A549 (cell line): ENCODE measurements at regions not wholly inside any gene's neighbourhood (a gene's known extent, or its start where the extent isn't known, plus 50 kb on each side); places are given as distances from the start of the nearest gene placed in this dataset.
A peak's percentile ranks its signal among the peaks of the same experiment; 100 is the strongest.

Experiments used
- ATAC-seq, 2 experiments: fragments of 200-7000 bp in 1 of 2; fragments of >200 bp in 1 of 2; cut with Nextera tagmentation in 1 of 2; cut with Tn5 transposase in 1 of 2; 3 replicates each; pipeline versions ENCODE4 v1.8.0 to v1.9.1; 2018 to 2020; ENCODE audit warnings: mild to moderate bottlenecking in 1 of 2, moderate library complexity in 1 of 2
- CTCF ChIA-PET: fragments of 300-600 bp; sonication (Branson Sonifier 250); formaldehyde crosslinking; extraction: SDS; loops from one replicate; lab custom pipeline; 2021; ENCODE audit warnings: antibody characterized with exemption, inconsistent platforms; lab: Yijun Ruan, JAX
- POLR2A ChIA-PET: fragments of 350-600 bp; formaldehyde crosslinking; extraction: SDS; loops from one replicate; lab custom pipeline; 2021; ENCODE audit warnings: antibody characterized with exemption, inconsistent platforms; lab: Yijun Ruan, JAX
- DNase-seq, 2 experiments: peaks; one replicate each; pipeline versions ENCODE4 v3.0.0 to v3.0.0-alpha.2; 2011 to 2016; ENCODE audit warnings: low read depth in 1 of 2, low spot score in 1 of 2
- FAIRE-seq: peaks from 2 replicates; lab custom pipeline; 2011; peaks lifted over from hg19 to GRCh38; lab: Jason Lieb, UNC
- H3K27ac ChIP-seq, 2 experiments: fragments of >200 bp; sonication (Bioruptor Twin); formaldehyde crosslinking; 3 replicates each; pipeline ENCODE4 v1.5.1; 2016 to 2017
- H3K4me1 ChIP-seq: fragments of >200 bp; sonication (Bioruptor Twin); formaldehyde crosslinking; 3 replicates; pipeline ENCODE4 v1.6.1; 2016
- H3K4me2 ChIP-seq: fragments of >200 bp; sonication (Bioruptor Twin); formaldehyde crosslinking; 3 replicates; pipeline ENCODE4 v1.6.1; 2016
- H3K4me3 ChIP-seq: fragments of >200 bp; sonication (Bioruptor Twin); formaldehyde crosslinking; 3 replicates; pipeline ENCODE4 v1.5.1; 2016
- H3K9me3 ChIP-seq: fragments of >200 bp; sonication (Bioruptor Twin); formaldehyde crosslinking; 3 replicates; pipeline ENCODE4 v1.6.1; 2016
- BHLHE40 ChIP-seq: IDR thresholded peaks from 2 replicates; pipeline ENCODE4 v1.6.1; 2012; ENCODE audit warnings: low read depth, low read length, inconsistent platforms
- CEBPB ChIP-seq, 2 experiments: fragments of >200 bp in 1 of 2; sonication (Bioruptor Twin) in 1 of 2; formaldehyde crosslinking in 1 of 2; IDR thresholded peaks; 2 replicates each; pipeline ENCODE4 v1.6.1; 2012 to 2016
- CHD2 ChIP-seq: fragments of 150-350 bp; IDR thresholded peaks from 2 replicates; pipeline ENCODE4 v1.6.1; 2014; ENCODE audit warnings: low read length; ENCODE audit not compliant: partially characterized antibody
- CHD4 ChIP-seq: fragments of 200-600 bp; sonication (generic); IDR thresholded peaks from 2 replicates; pipeline ENCODE4 v1.6.1; 2016; ENCODE audit warnings: antibody characterized with exemption, mild to moderate bottlenecking, borderline replicate concordance
- EHF ChIP-seq: fragments of 250-450 bp; sonication (Bioruptor Pico); IDR thresholded peaks from 2 replicates; pipeline ENCODE4 v1.5.0; 2020; ENCODE audit warnings: mild to moderate bottlenecking
- EHMT2 ChIP-seq: fragments of 200-600 bp; sonication (generic); IDR thresholded peaks from 2 replicates; pipeline ENCODE4 v1.6.1; 2016; ENCODE audit warnings: antibody characterized with exemption, low read depth, mild to moderate bottlenecking, moderate library complexity
- FOSL2 ChIP-seq, 2 experiments: fragments of 450-650 bp in 1 of 2; fragments of >200 bp in 1 of 2; sonication (Bioruptor Twin) in 1 of 2; formaldehyde crosslinking; IDR thresholded peaks; 2 replicates each; pipeline versions ENCODE4 v1.5.0 to v1.6.1; 2016 to 2020; ENCODE audit warnings: mild to moderate bottlenecking in 1 of 2, moderate library complexity in 1 of 2
- FOXS1 ChIP-seq: fragments of 250-450 bp; sonication (Bioruptor Pico); IDR thresholded peaks from 2 replicates; pipeline ENCODE4 v1.5.0; 2020; ENCODE audit warnings: mild to moderate bottlenecking, moderate library complexity
- GATA3 ChIP-seq: IDR thresholded peaks from 2 replicates; pipeline ENCODE4 v1.6.1; 2012; ENCODE audit warnings: borderline replicate concordance
- JUN ChIP-seq, 2 experiments: fragments of >200 bp; sonication (Bioruptor Twin); formaldehyde crosslinking; IDR thresholded peaks; 2 replicates in 1 of 2; 3 replicates in 1 of 2; pipeline ENCODE4 v1.6.1; 2016 to 2017
- JUNB ChIP-seq: fragments of >200 bp; sonication (Bioruptor Twin); formaldehyde crosslinking; IDR thresholded peaks from 2 replicates; pipeline ENCODE4 v1.6.1; 2016
- MAX ChIP-seq: IDR thresholded peaks from 2 replicates; pipeline ENCODE4 v1.6.1; 2012
- MAZ ChIP-seq: fragments of 150-350 bp; IDR thresholded peaks from 2 replicates; pipeline ENCODE4 v1.6.1; 2014; ENCODE audit warnings: antibody characterized with exemption, low read depth, low read length, borderline replicate concordance
- MYC ChIP-seq: IDR thresholded peaks from 2 replicates; pipeline ENCODE4 v1.6.1; 2012; ENCODE audit warnings: mild to moderate bottlenecking, inconsistent platforms, low read length, improper control_type of control experiment, borderline replicate concordance
- NR3C1 ChIP-seq: fragments of >200 bp; sonication (Bioruptor Twin); formaldehyde crosslinking; IDR thresholded peaks from 3 replicates; pipeline ENCODE4 v1.6.1; 2017
- POLR2A ChIP-seq: IDR thresholded peaks from 2 replicates; pipeline ENCODE4 v1.6.1; 2012; ENCODE audit warnings: mild to moderate bottlenecking, low read length
- RARB ChIP-seq: fragments of 250-450 bp; sonication (Bioruptor Pico); IDR thresholded peaks from 2 replicates; pipeline ENCODE4 v1.8.0; 2021; ENCODE audit warnings: mild to moderate bottlenecking, moderate library complexity
- SREBF2 ChIP-seq: fragments of 450-650 bp; IDR thresholded peaks from 2 replicates; pipeline ENCODE4 v1.6.1; 2014; ENCODE audit warnings: mild to moderate bottlenecking, moderate library complexity
- TP53 ChIP-seq: fragments of 250-450 bp; sonication (Bioruptor Pico); IDR thresholded peaks from 2 replicates; pipeline ENCODE4 v1.5.0; 2021; ENCODE audit warnings: mild to moderate bottlenecking, moderate library complexity
- USF2 ChIP-seq: fragments of 450-650 bp; IDR thresholded peaks from 2 replicates; pipeline ENCODE4 v1.6.1; 2014; ENCODE audit warnings: antibody characterized with exemption
- ZC3H11A ChIP-seq: fragments of 450-650 bp; IDR thresholded peaks from 2 replicates; pipeline ENCODE4 v1.6.1; 2014; ENCODE audit warnings: antibody characterized with exemption, mild to moderate bottlenecking
- ZFP36 ChIP-seq: fragments of 450-650 bp; IDR thresholded peaks from 2 replicates; pipeline ENCODE4 v1.6.1; 2014; ENCODE audit warnings: borderline replicate concordance; ENCODE audit not compliant: partially characterized antibody
- WGBS: methylation state at CpG from one replicate; pipeline ENCODE4 v1.1.6; 2017; ENCODE audit errors: missing lambda C conversion rate; 5-methylcytosine and 5-hydroxymethylcytosine counted together
- TF ChIP-seq, protein P1 (sequence below): IDR thresholded peaks from 2 replicates; pipeline ENCODE4 v1.6.1; 2012; ENCODE audit warnings: low read depth, borderline replicate concordance
- TF ChIP-seq, protein P2 (sequence below): fragments of 150-350 bp; IDR thresholded peaks from 2 replicates; pipeline ENCODE4 v1.6.1; 2014; ENCODE audit warnings: low read depth, mild to moderate bottlenecking, low read length

- ATAC-seq (no peak), DNase-seq (no peak), FAIRE-seq (no peak)
- Histone ChIP-seq H3K4me3 (no peak overlapping the region), H3K9me3 (peaks cover 6% of the 10 kb centered on the region; the same call in 1 of the 3 replicates), H3K4me2 (no peak overlapping the region), H3K27ac (no peak overlapping the region; a peak in 1 of 6 replicates), H3K4me1 (peaks cover 12% of the 10 kb centered on the region)
- no peak for TF ChIP-seq POLR2A
- no peak for TF ChIP-seq ZFP36
- no peak for TF ChIP-seq USF2
- TF ChIP-seq FOSL2 (IDR thresholded peaks at IDR 0.05), result no peak
- no peak for TF ChIP-seq FOSL2 (CRISPR knock-in tag; IDR thresholded peaks at IDR 0.05)
- no peak for TF ChIP-seq CEBPB (IDR thresholded peaks at IDR 0.05)
- TF ChIP-seq EHMT2, result no peak
- POLR2A ChIA-PET, result no interaction called here
- CTCF ChIA-PET, result interaction anchor here (0.5 to 0.6 kb wide), 2 partner anchors 12 to 1017 kb away, joined by 3 to 4 read pairs; no protein-coding TSS in a partner anchor
- WGBS, result 93% methylated on average over 16 of the region's 16 CpGs
Observed at GRCh38 chr6:2509711-2510110, 241.0 kb downstream of the MYLK4 start.

DNA sequence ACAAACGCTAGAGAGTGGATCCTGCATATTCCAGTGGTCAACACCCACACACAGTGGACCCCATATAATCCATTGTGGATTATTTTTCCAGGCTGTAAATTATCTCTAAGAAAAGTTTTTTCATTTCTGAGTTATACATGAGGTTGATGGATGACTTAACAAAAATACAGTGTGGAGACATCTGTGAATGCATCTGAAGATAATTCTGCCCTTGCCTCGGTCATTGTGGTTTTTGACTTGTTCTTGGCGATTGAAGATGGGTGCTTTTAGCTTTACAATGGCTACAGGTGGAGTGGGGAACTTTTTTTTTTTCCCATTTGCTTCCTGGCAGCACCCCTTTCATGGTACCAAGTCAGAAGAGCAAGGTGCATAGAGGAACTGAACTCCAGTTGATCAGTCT lies 242.7 kb downstream of the MYLK4 start:
- DNase-seq, result no peak
- Histone ChIP-seq H3K27ac (peak overlapping the region in 1 of 2 experiments; percentile 50; a peak in 1 of 6 replicates), H3K4me1 (peaks cover 14% of the 10 kb centered on the region), H3K4me3 (no peak overlapping the region), H3K9me3 (peaks cover 6% of the 10 kb centered on the region; the same call in 1 of the 3 replicates), H3K4me2 (no peak overlapping the region)
- no peak for FAIRE-seq
- 75% methylated on average over 3 of the region's 3 CpGs for WGBS
- ATAC-seq, result no peak
- TF ChIP-seq MAX (no peak), GATA3 (no peak), ZC3H11A (no peak), TP53 (CRISPR knock-in tag) (no peak), RARB (no peak), MYC (no peak), JUN (IDR thresholded peaks at IDR 0.05) (no peak), FOXS1 (CRISPR knock-in tag) (no peak)
- ChIA-PET POLR2A (no interaction called here), CTCF (no interaction called here)

GRCh38 chr6:2507521-2508037 lies 243.1 kb downstream of the MYLK4 start:
- Histone ChIP-seq H3K4me2 (no peak overlapping the region), H3K4me1 (peaks cover 19% of the 10 kb centered on the region), H3K9me3 (peaks cover 6% of the 10 kb centered on the region; the same call in 1 of the 3 replicates), H3K27ac (peak overlapping the region in 1 of 2 experiments; percentile 50; a peak in 2 of 6 replicates), H3K4me3 (no peak overlapping the region)
- ChIA-PET CTCF (no interaction called here), POLR2A (no interaction called here)
- WGBS, result 62% methylated on average over 3 of the region's 3 CpGs
- DNase-seq, result no peak
- FAIRE-seq, result no peak
- no peak for ATAC-seq
- no peak for TF ChIP-seq FOXS1 (CRISPR knock-in tag)
- no peak for TF ChIP-seq GATA3
- TF ChIP-seq, protein P1, sequence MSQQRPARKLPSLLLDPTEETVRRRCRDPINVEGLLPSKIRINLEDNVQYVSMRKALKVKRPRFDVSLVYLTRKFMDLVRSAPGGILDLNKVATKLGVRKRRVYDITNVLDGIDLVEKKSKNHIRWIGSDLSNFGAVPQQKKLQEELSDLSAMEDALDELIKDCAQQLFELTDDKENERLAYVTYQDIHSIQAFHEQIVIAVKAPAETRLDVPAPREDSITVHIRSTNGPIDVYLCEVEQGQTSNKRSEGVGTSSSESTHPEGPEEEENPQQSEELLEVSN, result no peak
- no peak for TF ChIP-seq EHF (CRISPR knock-in tag)
- TF ChIP-seq JUNB, result no peak
- TF ChIP-seq CHD4, result no peak
- TF ChIP-seq ZC3H11A, result no peak
- TF ChIP-seq NR3C1, result no peak
- no peak for TF ChIP-seq CHD2
- TF ChIP-seq BHLHE40, result no peak
- TF ChIP-seq, protein P2, sequence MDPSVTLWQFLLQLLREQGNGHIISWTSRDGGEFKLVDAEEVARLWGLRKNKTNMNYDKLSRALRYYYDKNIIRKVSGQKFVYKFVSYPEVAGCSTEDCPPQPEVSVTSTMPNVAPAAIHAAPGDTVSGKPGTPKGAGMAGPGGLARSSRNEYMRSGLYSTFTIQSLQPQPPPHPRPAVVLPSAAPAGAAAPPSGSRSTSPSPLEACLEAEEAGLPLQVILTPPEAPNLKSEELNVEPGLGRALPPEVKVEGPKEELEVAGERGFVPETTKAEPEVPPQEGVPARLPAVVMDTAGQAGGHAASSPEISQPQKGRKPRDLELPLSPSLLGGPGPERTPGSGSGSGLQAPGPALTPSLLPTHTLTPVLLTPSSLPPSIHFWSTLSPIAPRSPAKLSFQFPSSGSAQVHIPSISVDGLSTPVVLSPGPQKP, result no peak
- no peak for TF ChIP-seq MAZ
- no peak for TF ChIP-seq SREBF2
